NCI-H146 (cell line): ENCODE measurements at regions not wholly inside any gene's neighbourhood (a gene's known extent, or its start where the extent isn't known, plus 50 kb on each side); places are given as distances from the start of the nearest gene placed in this dataset.
"Not testable (repeated sequence)": the region's sequence is repeated elsewhere in the genome, so short reads cannot be mapped to it uniquely, and the experiment has no call there.

Source experiments
- DNase-seq: peaks from one replicate; lab custom pipeline; 2025; lab: John Stamatoyannopoulos, UW

GRCh38 chr7:145919712-145920111 lies 196.9 kb upstream of the CNTNAP2 start:
- DNase-seq: no peak

- DNase-seq: no peak
These were observed 199.8 kb upstream of the CNTNAP2 start for GRCh38 chr7:145916776-145917175.

GRCh38 chr7:145915679-145916078 lies 200.9 kb upstream of the CNTNAP2 start:
- DNase-seq: no peak

GRCh38 chr7:145909991-145910513 lies 206.5 kb upstream of the CNTNAP2 start:
- DNase-seq: no peak

- no peak for DNase-seq
These were observed 212.9 kb upstream of the CNTNAP2 start for GRCh38 chr7:145903658-145904057.

GRCh38 chr7:145902123-145902522 lies 214.5 kb upstream of the CNTNAP2 start:
- no peak for DNase-seq

- DNase-seq: no peak
These were observed 216.7 kb upstream of the CNTNAP2 start for GRCh38 chr7:145899938-145900337.

- DNase-seq: no peak
These were observed 222.6 kb upstream of the CNTNAP2 start for GRCh38 chr7:145893925-145894535.

- peak; percentile 14 for DNase-seq
These were observed 231.7 kb upstream of the CNTNAP2 start for GRCh38 chr7:145884716-145885514.

- no peak for DNase-seq
These were observed 240.2 kb upstream of the CNTNAP2 start for GRCh38 chr7:145876376-145876775.

GRCh38 chr7:145875267-145875666 lies 241.3 kb upstream of the CNTNAP2 start:
- no peak for DNase-seq

- no peak for DNase-seq
These were observed 247.7 kb upstream of the CNTNAP2 start for GRCh38 chr7:145868935-145869334.

GRCh38 chr7:145862212-145862611 lies 254.4 kb upstream of the CNTNAP2 start:
- no peak for DNase-seq

GRCh38 chr7:145860809-145861208 lies 255.8 kb upstream of the CNTNAP2 start:
- DNase-seq: no peak

- DNase-seq: no peak
These were observed 266.0 kb upstream of the CNTNAP2 start for GRCh38 chr7:145850636-145851035.

- peak; percentile 31 for DNase-seq
These were observed 267.9 kb upstream of the CNTNAP2 start for GRCh38 chr7:145848691-145849090.

GRCh38 chr7:145845345-145845744 lies 271.3 kb upstream of the CNTNAP2 start:
- DNase-seq: peak; percentile 67

GRCh38 chr7:145839814-145840213 lies 276.8 kb upstream of the CNTNAP2 start:
- no peak for DNase-seq

GRCh38 chr7:145831616-145832206 lies 284.9 kb upstream of the CNTNAP2 start:
- no peak for DNase-seq

- no peak for DNase-seq
These were observed 298.9 kb upstream of the CNTNAP2 start for GRCh38 chr7:145817687-145818086.

GRCh38 chr7:145812218-145812617 lies 304.4 kb upstream of the CNTNAP2 start:
- no peak for DNase-seq

GRCh38 chr7:145805496-145805895 lies 311.1 kb upstream of the CNTNAP2 start:
- not testable (repeated sequence) for DNase-seq

GRCh38 chr7:145797507-145797906 lies 319.1 kb upstream of the CNTNAP2 start:
- no peak for DNase-seq
